ENCODE measurements at regions not wholly inside any gene's neighbourhood (a gene's known extent, or its start where the extent isn't known, plus 50 kb on each side); places are given as distances from the start of the nearest gene placed in this dataset.

DNA sequence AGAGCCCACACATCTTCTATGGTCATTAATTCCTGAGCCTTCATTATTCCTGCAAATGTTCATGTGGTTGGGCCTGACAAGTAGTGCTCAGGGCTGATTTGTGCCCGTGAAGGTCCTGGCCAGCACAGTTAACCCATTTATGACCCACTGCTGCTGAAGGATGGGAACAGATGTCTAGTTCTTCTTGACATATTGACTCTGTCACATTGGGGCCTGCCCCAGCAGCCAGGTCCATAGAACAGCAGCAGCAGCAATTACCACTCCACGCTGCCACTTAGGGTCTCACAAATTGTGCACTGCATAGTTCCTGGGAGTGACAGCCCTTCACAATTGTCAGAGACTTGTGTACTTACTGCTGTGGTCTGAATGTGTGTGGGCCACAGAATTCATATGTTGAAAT is 442.3 kb upstream of the RGPD4 start:
- H3K36me3 ChIP-seq (ENCODE audit: control insufficient read depth, insufficient read depth, low read length), result no peaks in the 10 kb centered on the region
- CTCF ChIA-PET, result no interaction called here
- TF ChIP-seq, protein P1, sequence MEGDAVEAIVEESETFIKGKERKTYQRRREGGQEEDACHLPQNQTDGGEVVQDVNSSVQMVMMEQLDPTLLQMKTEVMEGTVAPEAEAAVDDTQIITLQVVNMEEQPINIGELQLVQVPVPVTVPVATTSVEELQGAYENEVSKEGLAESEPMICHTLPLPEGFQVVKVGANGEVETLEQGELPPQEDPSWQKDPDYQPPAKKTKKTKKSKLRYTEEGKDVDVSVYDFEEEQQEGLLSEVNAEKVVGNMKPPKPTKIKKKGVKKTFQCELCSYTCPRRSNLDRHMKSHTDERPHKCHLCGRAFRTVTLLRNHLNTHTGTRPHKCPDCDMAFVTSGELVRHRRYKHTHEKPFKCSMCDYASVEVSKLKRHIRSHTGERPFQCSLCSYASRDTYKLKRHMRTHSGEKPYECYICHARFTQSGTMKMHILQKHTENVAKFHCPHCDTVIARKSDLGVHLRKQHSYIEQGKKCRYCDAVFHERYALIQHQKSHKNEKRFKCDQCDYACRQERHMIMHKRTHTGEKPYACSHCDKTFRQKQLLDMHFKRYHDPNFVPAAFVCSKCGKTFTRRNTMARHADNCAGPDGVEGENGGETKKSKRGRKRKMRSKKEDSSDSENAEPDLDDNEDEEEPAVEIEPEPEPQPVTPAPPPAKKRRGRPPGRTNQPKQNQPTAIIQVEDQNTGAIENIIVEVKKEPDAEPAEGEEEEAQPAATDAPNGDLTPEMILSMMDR (IDR thresholded peaks at IDR 0.05; ENCODE audit: insufficient read depth, low read depth, low read length), result no peak
- no peak for DNase-seq (ENCODE audit: low read depth)
- POLR2A ChIA-PET, result no interaction called here
- no peak overlapping the region for H3K4me3 ChIP-seq (ENCODE audit: low read depth, low read length)
- no peaks in the 10 kb centered on the region; the same call in 1 of the 2 replicates for H3K27me3 ChIP-seq (ENCODE audit: control insufficient read depth, insufficient read depth, low read length)

DNA sequence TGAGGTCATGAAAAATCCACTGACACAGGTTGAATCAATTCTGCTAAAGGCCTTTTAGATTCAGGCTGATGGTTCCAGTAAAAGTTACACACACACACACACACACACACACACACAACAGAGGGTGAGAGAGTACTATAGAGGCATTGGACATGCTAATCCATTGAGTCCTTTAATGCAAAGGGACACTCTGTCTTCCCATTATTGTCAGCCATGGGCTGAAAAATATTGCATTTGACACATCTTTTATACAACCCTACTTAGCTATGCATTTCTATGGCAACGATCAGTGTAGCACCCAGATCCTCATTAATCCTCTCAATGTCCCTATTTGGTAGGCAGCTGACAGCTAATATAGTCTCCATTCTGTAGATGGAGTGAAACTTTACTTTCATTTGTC is 440.8 kb upstream of the RGPD4 start:
- no peak for DNase-seq (ENCODE audit: low read depth)
- Histone ChIP-seq H3K27me3 (ENCODE audit: control insufficient read depth, insufficient read depth, low read length) (no peaks in the 10 kb centered on the region; the same call in 1 of the 2 replicates), H3K4me3 (ENCODE audit: low read depth, low read length) (no peak overlapping the region), H3K36me3 (ENCODE audit: control insufficient read depth, insufficient read depth, low read length) (no peaks in the 10 kb centered on the region)
- CTCF ChIA-PET, result no interaction called here
- TF ChIP-seq, protein P1 (IDR thresholded peaks at IDR 0.05; ENCODE audit: insufficient read depth, low read depth, low read length), result no peak
- POLR2A ChIA-PET, result no interaction called here

DNA sequence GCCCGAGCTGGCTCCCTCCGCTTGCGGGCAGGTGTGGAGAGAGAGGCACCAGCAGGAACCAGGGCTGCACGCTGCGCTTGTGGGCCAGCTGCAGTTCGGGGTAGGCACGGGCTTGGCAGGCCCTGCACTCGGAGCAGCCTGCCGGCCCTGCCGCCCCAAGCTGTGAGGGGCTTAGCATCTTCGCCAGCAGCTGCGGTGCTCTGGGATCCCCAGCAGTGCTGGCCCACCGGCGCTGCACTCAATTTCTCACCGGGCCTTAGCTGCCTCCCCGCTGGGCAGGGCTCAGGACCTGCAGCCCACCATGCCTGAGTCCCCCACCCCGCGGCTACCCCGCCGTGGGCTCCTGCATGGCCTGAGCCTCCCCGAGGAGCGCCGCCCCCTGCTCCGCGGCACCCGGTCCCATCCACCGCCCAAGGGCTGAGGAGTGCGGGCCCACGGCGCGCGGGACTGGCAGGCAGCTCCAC is 434.4 kb upstream of the RGPD4 start:
- TF ChIP-seq, protein P1 (IDR thresholded peaks at IDR 0.05; ENCODE audit: insufficient read depth, low read depth, low read length), result no peak
- Histone ChIP-seq H3K36me3 (ENCODE audit: control insufficient read depth, insufficient read depth, low read length) (no peaks in the 10 kb centered on the region), H3K4me3 (ENCODE audit: low read depth, low read length) (no peak overlapping the region), H3K27me3 (ENCODE audit: control insufficient read depth, insufficient read depth, low read length) (no peaks in the 10 kb centered on the region)
- ChIA-PET POLR2A (no interaction called here), CTCF (no interaction called here)
- no peak for DNase-seq (ENCODE audit: low read depth)

DNA sequence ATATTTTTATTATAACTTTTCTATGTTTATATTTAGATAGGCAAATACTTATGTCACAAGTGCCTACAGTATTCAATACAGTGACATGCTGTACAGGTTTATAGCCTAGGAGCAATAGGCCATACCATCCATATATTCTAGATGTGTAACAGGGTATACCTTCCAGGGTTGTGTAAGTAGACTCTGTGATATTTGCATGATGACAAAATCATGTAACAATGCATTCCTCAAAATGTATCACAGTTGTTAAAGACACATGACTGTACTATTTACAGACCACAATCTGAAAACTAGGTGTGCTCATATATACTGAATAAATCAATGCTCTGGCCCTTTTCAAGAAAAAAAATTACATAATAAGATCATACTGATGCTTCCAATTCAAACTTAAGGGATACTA is 433.2 kb upstream of the RGPD4 start:
- Histone ChIP-seq H3K36me3 (ENCODE audit: control insufficient read depth, insufficient read depth, low read length) (no peaks in the 10 kb centered on the region), H3K4me3 (ENCODE audit: low read depth, low read length) (no peak overlapping the region), H3K27me3 (ENCODE audit: control insufficient read depth, insufficient read depth, low read length) (no peaks in the 10 kb centered on the region)
- ChIA-PET CTCF (no interaction called here), POLR2A (no interaction called here)
- TF ChIP-seq, protein P1 (IDR thresholded peaks at IDR 0.05; ENCODE audit: insufficient read depth, low read depth, low read length), result no peak
- no peak for DNase-seq (ENCODE audit: low read depth)

DNA sequence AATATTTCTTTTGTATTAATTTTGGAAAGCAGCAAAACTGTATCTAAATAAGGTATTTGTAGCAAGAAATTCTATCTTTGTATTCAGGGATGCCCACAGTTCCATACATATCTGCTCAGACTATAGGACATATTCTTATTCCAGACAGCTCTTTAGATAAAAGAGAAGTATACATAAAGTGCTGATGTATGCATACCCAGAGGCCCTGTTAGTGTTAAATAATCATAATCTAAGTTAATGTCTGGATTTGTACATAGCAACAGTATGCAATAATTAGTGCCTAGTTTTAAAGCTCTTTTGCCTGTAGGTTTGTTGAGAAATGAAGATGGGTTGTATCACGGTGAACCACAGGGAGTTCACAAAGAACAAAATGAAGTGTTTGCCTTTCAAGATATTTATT is 428.0 kb upstream of the RGPD4 start:
- CTCF ChIA-PET, result no interaction called here
- no peak overlapping the region for H3K4me3 ChIP-seq (ENCODE audit: low read depth, low read length)
- H3K27me3 ChIP-seq (ENCODE audit: control insufficient read depth, insufficient read depth, low read length), result no peaks in the 10 kb centered on the region
- TF ChIP-seq, protein P1 (IDR thresholded peaks at IDR 0.05; ENCODE audit: insufficient read depth, low read depth, low read length), result no peak
- H3K36me3 ChIP-seq (ENCODE audit: control insufficient read depth, insufficient read depth, low read length), result no peaks in the 10 kb centered on the region
- POLR2A ChIA-PET, result no interaction called here
- no peak for DNase-seq (ENCODE audit: low read depth)
